Esophagus squamous epithelium (tissue), 4 donors: ENCODE measurements at regions not wholly inside any gene's neighbourhood (a gene's known extent, or its start where the extent isn't known, plus 50 kb on each side); places are given as distances from the start of the nearest gene placed in this dataset.

ENCODE experiments used
- POLR2A ChIP-seq, 4 donors: fragments of 450-650 bp; IDR thresholded peaks; one replicate each; pipeline ENCODE4 v1.6.1; 2017; ENCODE audit warnings: antibody characterized with exemption in 4 of 4, mild to moderate bottlenecking in 4 of 4, moderate library complexity in 3 of 4
- TF ChIP-seq, protein P1 (sequence below), 6 experiments: fragments of 450-650 bp in 4 of 6; fragments of 200-600 bp in 2 of 6; sonication (generic) in 2 of 6; IDR thresholded peaks; one replicate each; pipeline ENCODE4 v1.5.1; 2016 to 2019; ENCODE audit warnings: antibody characterized with exemption in 6 of 6, mild to moderate bottlenecking in 4 of 6, moderate library complexity in 4 of 6

- no peak for TF ChIP-seq POLR2A (IDR thresholded peaks at IDR 0.05)
- TF ChIP-seq, protein P1, sequence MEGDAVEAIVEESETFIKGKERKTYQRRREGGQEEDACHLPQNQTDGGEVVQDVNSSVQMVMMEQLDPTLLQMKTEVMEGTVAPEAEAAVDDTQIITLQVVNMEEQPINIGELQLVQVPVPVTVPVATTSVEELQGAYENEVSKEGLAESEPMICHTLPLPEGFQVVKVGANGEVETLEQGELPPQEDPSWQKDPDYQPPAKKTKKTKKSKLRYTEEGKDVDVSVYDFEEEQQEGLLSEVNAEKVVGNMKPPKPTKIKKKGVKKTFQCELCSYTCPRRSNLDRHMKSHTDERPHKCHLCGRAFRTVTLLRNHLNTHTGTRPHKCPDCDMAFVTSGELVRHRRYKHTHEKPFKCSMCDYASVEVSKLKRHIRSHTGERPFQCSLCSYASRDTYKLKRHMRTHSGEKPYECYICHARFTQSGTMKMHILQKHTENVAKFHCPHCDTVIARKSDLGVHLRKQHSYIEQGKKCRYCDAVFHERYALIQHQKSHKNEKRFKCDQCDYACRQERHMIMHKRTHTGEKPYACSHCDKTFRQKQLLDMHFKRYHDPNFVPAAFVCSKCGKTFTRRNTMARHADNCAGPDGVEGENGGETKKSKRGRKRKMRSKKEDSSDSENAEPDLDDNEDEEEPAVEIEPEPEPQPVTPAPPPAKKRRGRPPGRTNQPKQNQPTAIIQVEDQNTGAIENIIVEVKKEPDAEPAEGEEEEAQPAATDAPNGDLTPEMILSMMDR (IDR thresholded peaks at IDR 0.05): no peak
Observed at GRCh38 chr20:4604580-4604979, 81.7 kb upstream of the PRNP start.
